ENCODE measurements at regions not wholly inside any gene's neighbourhood (a gene's known extent, or its start where the extent isn't known, plus 50 kb on each side); places are given as distances from the start of the nearest gene placed in this dataset.

DNA sequence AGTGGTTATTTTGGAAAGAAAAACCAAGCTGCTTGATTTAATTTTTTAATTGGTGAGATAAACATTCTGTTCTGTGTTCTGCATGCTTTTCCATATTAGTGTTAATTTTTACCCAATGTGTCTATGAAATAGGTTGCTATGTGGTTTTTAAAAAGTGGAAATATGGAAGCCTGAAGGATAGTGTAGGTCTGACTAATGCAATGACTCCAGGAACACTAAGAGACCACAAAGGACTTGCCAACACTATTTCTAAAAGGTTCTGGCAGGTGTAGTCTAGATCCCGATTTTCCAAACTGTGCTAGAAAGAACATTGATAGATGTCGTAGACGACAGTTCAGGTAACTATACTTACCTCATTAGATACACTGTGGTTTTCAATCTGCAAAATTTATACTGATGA, 877.4 kb upstream of the GOT2 start:
- TF ChIP-seq, protein P1, sequence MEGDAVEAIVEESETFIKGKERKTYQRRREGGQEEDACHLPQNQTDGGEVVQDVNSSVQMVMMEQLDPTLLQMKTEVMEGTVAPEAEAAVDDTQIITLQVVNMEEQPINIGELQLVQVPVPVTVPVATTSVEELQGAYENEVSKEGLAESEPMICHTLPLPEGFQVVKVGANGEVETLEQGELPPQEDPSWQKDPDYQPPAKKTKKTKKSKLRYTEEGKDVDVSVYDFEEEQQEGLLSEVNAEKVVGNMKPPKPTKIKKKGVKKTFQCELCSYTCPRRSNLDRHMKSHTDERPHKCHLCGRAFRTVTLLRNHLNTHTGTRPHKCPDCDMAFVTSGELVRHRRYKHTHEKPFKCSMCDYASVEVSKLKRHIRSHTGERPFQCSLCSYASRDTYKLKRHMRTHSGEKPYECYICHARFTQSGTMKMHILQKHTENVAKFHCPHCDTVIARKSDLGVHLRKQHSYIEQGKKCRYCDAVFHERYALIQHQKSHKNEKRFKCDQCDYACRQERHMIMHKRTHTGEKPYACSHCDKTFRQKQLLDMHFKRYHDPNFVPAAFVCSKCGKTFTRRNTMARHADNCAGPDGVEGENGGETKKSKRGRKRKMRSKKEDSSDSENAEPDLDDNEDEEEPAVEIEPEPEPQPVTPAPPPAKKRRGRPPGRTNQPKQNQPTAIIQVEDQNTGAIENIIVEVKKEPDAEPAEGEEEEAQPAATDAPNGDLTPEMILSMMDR (IDR thresholded peaks at IDR 0.05) = no peak
- TF ChIP-seq POLR2AphosphoS5 (IDR thresholded peaks at IDR 0.05) (no peak), POLR2A (IDR thresholded peaks at IDR 0.05) (no peak), EP300 (IDR thresholded peaks at IDR 0.05) (no peak)
